ENCODE measurements at regions not wholly inside any gene's neighbourhood (a gene's known extent, or its start where the extent isn't known, plus 50 kb on each side); places are given as distances from the start of the nearest gene placed in this dataset.
"Not testable (repeated sequence)": the region's sequence is repeated elsewhere in the genome, so short reads cannot be mapped to it uniquely, and the experiment has no call there.

DNA sequence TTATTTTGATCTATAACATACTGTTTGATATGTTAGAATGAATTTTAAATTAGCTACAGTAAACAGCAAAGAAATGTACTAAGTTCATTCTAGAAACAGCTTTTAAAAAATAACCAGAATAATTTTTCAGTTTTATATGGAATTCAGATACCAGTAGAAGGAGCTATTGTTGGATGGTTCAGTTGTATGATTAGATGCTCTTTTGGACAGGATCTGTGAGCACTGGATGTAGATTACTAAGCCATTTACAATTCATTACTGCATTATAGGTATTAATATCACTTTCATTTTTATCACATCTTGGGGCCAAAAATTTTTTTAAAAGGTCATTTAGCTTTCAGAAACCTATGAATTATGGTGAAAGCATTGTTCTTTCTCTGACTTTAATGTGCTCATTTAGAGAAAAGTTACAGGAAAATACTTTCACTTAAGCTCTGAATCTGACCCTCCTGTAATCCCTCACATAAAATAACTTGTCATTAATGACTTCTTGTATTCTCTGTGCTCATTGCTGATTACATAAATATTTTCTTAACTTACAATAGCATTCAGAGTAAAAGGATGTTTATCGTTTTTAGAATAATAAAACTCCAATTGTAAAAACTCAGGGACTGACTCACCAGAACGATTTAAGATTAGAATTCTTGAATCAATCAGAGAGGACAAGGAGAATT lies 750.2 kb downstream of the SLC4A3 start:
- DNase-seq: no peak

- DNase-seq: not testable (repeated sequence)
Measured at GRCh38 chr2:220387758-220388157, 760.3 kb downstream of the SLC4A3 start.

GRCh38 chr2:220393711-220394110 lies 766.3 kb downstream of the SLC4A3 start:
- DNase-seq: no peak

GRCh38 chr2:220394433-220394832 lies 767.0 kb downstream of the SLC4A3 start:
- no peak for DNase-seq

- DNase-seq: no peak
Measured at GRCh38 chr2:220396287-220396686, 768.9 kb downstream of the SLC4A3 start.

GRCh38 chr2:220410296-220410695 lies 782.9 kb downstream of the SLC4A3 start:
- no peak for DNase-seq

- DNase-seq: no peak
Measured at GRCh38 chr2:220417503-220417902, 790.1 kb downstream of the SLC4A3 start.

GRCh38 chr2:220419647-220420046 lies 792.2 kb downstream of the SLC4A3 start:
- no peak for DNase-seq

DNA sequence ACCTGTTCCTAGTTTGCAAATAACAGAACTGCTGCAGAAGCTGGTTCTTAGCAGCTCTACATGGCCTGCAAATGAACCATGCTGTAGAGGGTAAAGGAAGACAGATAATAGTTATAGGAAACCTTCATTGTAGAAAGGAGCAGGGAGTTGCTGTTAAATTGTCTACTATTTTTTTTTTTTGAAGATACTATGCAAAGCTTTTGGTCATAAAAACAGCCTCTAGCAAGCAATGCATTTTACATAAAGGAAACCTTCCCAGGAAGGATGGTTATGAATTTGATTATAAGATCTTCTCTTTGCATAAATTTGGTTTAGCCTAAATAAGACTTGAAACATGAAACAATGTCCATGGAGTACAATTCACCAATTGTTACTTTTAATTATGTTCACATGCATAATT lies 793.4 kb downstream of the SLC4A3 start:
- DNase-seq: no peak

DNA sequence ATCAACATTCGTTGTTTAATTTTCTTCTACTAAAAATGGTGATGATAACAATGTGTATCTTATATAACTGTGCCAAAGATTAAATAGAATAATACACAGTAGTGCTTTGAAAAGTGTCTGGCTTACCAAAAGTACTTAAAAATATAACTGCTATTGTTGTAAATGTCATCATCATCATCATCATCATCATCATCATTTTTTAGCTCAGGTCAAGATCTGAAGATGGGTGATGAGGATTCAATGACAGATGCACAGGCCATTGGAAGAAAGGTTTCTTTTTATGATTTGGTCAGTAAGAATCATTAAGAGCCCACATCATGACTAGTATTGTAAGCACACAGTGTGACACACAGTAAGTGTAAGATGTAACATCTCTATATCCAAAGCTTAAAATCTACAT lies 795.2 kb downstream of the SLC4A3 start:
- DNase-seq: no peak

GRCh38 chr2:220424561-220424960 lies 797.1 kb downstream of the SLC4A3 start:
- no peak for DNase-seq

- DNase-seq: no peak
Measured at GRCh38 chr2:220432645-220433044, 805.2 kb downstream of the SLC4A3 start.

DNA sequence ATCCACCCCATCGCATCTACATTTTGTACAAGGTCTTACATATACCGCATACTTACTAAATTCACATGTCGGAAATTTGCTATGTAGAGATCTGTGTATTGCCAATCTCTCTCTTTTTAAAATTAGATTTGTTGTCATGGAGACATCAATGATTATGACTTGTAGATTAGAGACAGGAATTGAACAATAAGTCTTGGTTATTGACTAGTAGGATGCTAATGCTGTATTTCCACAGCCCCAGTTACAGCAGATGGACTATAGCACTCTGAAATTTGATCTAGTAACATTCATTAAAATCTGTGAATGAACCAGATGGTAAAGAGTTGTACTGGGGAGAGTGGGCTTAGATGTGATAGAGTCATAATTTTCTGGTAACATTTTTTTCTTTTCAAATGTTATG lies 805.7 kb downstream of the SLC4A3 start:
- DNase-seq: no peak

DNA sequence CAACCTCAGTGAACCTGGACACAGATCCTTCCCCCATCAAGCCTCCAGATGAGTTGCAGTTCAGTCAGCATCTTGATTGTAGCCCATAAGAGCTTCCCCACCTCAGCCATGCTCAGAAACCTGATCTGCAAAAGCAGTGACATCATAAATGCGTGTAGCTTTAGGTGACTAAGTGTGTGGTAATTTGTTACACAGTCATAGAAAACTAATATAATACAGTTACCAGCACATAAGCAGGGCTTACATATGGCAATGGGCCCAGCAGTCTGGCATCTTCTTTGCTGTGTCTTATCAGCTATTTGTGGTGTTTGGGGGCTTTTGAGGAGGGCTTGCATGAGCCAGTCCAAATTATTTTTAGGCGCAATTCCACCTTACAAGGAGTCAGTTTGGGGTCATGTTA lies 807.0 kb downstream of the SLC4A3 start:
- no peak for DNase-seq

DNA sequence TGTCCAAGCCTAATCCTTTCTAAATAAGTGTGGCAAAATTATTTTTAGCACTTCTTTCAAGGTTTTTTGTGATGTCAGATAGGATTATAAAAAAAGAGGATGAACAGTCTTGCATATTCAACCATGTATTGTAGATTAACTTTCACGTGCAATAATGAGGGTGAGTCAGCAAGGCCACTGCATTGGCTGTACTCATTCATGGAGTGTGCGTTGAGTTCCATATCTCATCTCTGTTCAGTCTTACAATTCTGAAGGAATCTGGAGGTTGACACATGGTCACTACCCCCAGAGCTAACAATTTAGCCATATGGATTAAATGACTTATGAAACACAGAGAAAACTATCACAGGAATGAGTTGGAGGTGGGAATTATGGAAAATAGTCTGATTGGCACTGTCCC lies 810.5 kb downstream of the SLC4A3 start:
- DNase-seq: no peak

DNA sequence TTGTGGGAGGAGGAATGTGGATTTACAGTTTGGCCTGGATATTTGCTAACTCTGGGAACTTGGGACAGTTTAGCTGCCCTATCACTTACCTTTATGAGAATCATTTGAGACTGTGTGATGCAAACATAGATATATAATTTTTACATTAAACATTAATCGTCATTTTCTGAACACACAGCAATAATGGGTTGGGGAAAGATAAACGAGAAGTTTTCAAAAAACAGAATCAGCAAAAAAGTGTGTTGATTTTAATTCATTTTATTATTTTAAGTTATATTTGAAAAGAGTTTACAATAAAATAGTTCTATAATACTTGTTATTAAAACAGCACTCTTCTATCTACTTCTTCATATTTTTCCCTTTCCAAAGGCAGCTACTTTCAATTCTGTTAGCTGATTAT lies 813.3 kb downstream of the SLC4A3 start:
- no peak for DNase-seq

DNA sequence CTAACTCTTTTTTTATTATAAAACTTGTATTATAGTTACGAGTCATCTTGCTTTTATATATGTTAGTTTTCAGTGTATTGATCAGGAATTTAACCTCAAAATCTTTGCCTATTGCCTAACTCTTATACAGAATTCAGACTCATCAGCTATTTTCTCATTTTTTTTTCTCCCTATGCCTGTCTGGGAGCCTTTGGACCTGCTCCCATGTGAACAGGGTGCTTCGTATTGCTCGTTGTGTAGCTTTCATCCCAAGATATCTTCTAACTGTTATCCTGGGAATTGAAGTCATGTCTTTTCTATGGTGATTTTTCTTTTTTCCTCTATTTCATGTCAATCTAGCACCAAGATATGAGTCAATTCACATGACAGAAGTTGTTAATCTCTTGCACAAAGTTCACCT lies 814.0 kb downstream of the SLC4A3 start:
- no peak for DNase-seq

GRCh38 chr2:220442012-220442411 lies 814.6 kb downstream of the SLC4A3 start:
- DNase-seq: no peak

DNA sequence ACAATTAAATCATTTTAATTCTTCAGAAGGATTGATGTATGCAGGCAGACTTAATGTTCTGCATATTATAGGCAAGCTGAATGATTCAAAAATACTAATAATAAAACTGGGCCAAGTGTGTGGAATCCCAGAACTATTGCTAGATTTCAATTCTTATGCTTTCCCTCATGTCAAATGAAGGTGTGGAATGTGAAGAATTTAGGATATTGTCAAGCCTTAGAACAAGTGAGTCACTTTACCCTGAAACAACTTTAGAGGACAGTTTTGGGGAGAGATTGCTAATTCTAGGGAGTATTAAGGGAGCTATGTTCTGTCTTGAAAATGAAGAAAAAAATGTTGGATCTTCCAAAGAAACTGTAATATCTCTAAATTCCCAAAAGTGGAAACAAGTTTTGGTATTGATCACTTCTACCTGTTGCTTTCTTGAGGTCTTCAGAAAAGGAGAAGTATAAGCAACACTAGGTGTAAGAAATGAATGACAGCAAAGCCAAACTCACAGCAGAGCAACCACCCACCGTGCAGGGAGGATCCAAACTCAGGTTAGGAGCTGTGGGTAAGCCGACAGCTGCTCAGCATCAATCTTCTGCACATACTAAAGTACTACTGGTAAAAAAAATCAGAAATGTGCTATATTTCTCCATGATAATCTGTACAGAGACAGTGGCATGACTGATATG lies 818.1 kb downstream of the SLC4A3 start:
- DNase-seq: no peak

- no peak for DNase-seq
Measured at GRCh38 chr2:220446106-220446712, 818.8 kb downstream of the SLC4A3 start.

DNA sequence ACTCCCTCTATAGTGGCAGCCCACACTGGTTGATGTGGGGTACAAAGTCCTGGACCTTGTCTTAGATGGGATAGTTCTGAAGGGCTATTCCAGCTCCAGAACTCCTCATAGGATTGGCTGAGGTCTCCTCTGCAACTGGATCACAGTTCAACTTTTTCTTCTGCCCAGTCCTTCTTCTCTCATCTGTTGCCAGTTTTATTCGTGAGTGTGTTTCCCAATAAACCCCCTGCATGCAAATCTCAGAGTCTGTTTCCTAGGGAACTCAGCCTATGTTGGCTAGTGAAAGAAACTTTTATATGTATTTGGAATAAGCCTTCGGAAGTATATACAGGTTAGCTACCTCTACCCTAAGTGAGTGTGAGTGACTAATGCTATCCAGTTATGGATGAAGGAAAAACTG lies 823.4 kb downstream of the SLC4A3 start:
- DNase-seq: no peak

- no peak for DNase-seq
Measured at GRCh38 chr2:220451438-220451837, 824.0 kb downstream of the SLC4A3 start.

- no peak for DNase-seq
Measured at GRCh38 chr2:220452561-220452960, 825.1 kb downstream of the SLC4A3 start.

- DNase-seq: no peak
Measured at GRCh38 chr2:220455351-220455990, 828.0 kb downstream of the SLC4A3 start.

All from GOT3 (cell line).